SK-N-SH treated with all-trans-retinoic acid at 6 μM for 48 hours (cell line): ENCODE measurements at regions not wholly inside any gene's neighbourhood (a gene's known extent, or its start where the extent isn't known, plus 50 kb on each side); places are given as distances from the start of the nearest gene placed in this dataset.

Source experiments
- ATAC-seq: fragments of 200-7000 bp; cut with Tn5 transposase; 3 replicates; pipeline ENCODE4 v1.9.1; 2020; ENCODE audit warnings: mild to moderate bottlenecking, moderate library complexity
- BACH2 ChIP-seq: fragments of 250-450 bp; sonication (Bioruptor Pico); IDR thresholded peaks from 2 replicates; pipeline ENCODE4 v1.9.0; 2021; ENCODE audit warnings: mild to moderate bottlenecking, borderline replicate concordance
- CREB5 ChIP-seq: fragments of 250-450 bp; sonication (Bioruptor Pico); IDR thresholded peaks from 2 replicates; pipeline ENCODE4 v1.5.1; 2020; ENCODE audit warnings: low read depth, mild to moderate bottlenecking, moderate library complexity
- CSDC2 ChIP-seq: fragments of 250-450 bp; sonication (Bioruptor Pico); IDR thresholded peaks from 2 replicates; pipeline ENCODE4 v1.5.0; 2020; ENCODE audit warnings: mild to moderate bottlenecking, moderate library complexity
- CSRNP3 ChIP-seq: fragments of 250-450 bp; sonication (Bioruptor Pico); IDR thresholded peaks from 2 replicates; pipeline ENCODE4 v1.5.1; 2021; ENCODE audit warnings: mild to moderate bottlenecking, moderate library complexity
- ESRRG ChIP-seq: fragments of 250-450 bp; sonication (Bioruptor Pico); IDR thresholded peaks from 2 replicates; pipeline ENCODE4 v1.6.1; 2021; ENCODE audit warnings: mild to moderate bottlenecking
- GLIS3 ChIP-seq: fragments of 250-450 bp; sonication (Bioruptor Pico); IDR thresholded peaks from 2 replicates; pipeline ENCODE4 v1.5.0; 2020; ENCODE audit warnings: mild to moderate bottlenecking, moderate library complexity
- ISL1 ChIP-seq: fragments of 250-450 bp; sonication (Bioruptor Pico); IDR thresholded peaks from 2 replicates; pipeline ENCODE4 v2.1.2; 2022; ENCODE audit warnings: mild to moderate bottlenecking, moderate library complexity
- OSR1 ChIP-seq: fragments of 250-450 bp; sonication (Bioruptor Pico); IDR thresholded peaks from 2 replicates; pipeline ENCODE4 v1.8.0; 2022; ENCODE audit warnings: moderate library complexity, mild to moderate bottlenecking, inconsistent platforms
- PATZ1 ChIP-seq: fragments of 250-450 bp; sonication (Bioruptor Pico); IDR thresholded peaks from 2 replicates; pipeline ENCODE4 v1.8.0; 2020; ENCODE audit warnings: mild to moderate bottlenecking, moderate library complexity, borderline replicate concordance
- PPARA ChIP-seq: fragments of 250-450 bp; sonication (Bioruptor Pico); IDR thresholded peaks from 2 replicates; pipeline ENCODE4 v1.5.0; 2020; ENCODE audit warnings: mild to moderate bottlenecking, borderline replicate concordance
- TCF4 ChIP-seq: fragments of 250-450 bp; sonication (Bioruptor Pico); IDR thresholded peaks from 2 replicates; pipeline ENCODE4 v1.8.0; 2021; ENCODE audit warnings: mild to moderate bottlenecking, moderate library complexity, borderline replicate concordance
- TOX ChIP-seq: fragments of 250-450 bp; sonication (Bioruptor Pico); IDR thresholded peaks from 2 replicates; pipeline ENCODE4 v1.8.0; 2021; ENCODE audit warnings: mild to moderate bottlenecking, moderate library complexity, borderline replicate concordance
- ZC3H10 ChIP-seq: fragments of 250-450 bp; sonication (Bioruptor Pico); IDR thresholded peaks from 2 replicates; pipeline ENCODE4 v1.5.1; 2021; ENCODE audit warnings: mild to moderate bottlenecking, moderate library complexity
- ZFP3 ChIP-seq: fragments of 250-450 bp; sonication (Bioruptor Pico); IDR thresholded peaks from 2 replicates; pipeline ENCODE4 v1.5.0; 2020; ENCODE audit warnings: mild to moderate bottlenecking, moderate library complexity
- ZFP30 ChIP-seq: fragments of 450-650 bp; formaldehyde crosslinking; IDR thresholded peaks from 2 replicates; pipeline ENCODE4 v1.5.0; 2022; ENCODE audit warnings: mild to moderate bottlenecking, moderate library complexity
- ZNF565 ChIP-seq: fragments of 450-650 bp; formaldehyde crosslinking; conservative IDR thresholded peaks from 2 replicates; pipeline ENCODE4 v1.5.0; 2020; ENCODE audit warnings: low read depth, mild to moderate bottlenecking, moderate library complexity
- ZNF70 ChIP-seq: fragments of 450-650 bp; formaldehyde crosslinking; IDR thresholded peaks from 2 replicates; pipeline ENCODE4 v1.5.0; 2020; ENCODE audit warnings: mild to moderate bottlenecking, moderate library complexity
- ZNF8 ChIP-seq: fragments of 450-650 bp; formaldehyde crosslinking; IDR thresholded peaks from 2 replicates; pipeline ENCODE4 v1.5.0; 2020; ENCODE audit warnings: mild to moderate bottlenecking, moderate library complexity
- TF ChIP-seq, protein P1 (sequence below): fragments of 250-450 bp; sonication (Bioruptor Pico); IDR thresholded peaks from 2 replicates; pipeline ENCODE4 v1.8.0; 2021; ENCODE audit warnings: low read depth, mild to moderate bottlenecking, moderate library complexity, borderline replicate concordance

GRCh38 chrX:20825984-20826383, 548.2 kb upstream of the CNKSR2 start (continued):
- TF ChIP-seq ZFP3 (CRISPR knock-in tag) (no peak), ZC3H10 (no peak), CSRNP3 (no peak), TOX (CRISPR knock-in tag) (no peak)

GRCh38 chrX:20803971-20804370, 537.3 kb upstream of the RPS6KA3 start:
- TF ChIP-seq OSR1 = no peak
- no peak for TF ChIP-seq BACH2
- no peak for TF ChIP-seq GLIS3 (CRISPR knock-in tag)
- TF ChIP-seq ZC3H10 = no peak
- no peak for TF ChIP-seq ISL1 (CRISPR knock-in tag)
- TF ChIP-seq TOX (CRISPR knock-in tag) = no peak
- no peak for TF ChIP-seq ZNF8
- TF ChIP-seq, protein P1, sequence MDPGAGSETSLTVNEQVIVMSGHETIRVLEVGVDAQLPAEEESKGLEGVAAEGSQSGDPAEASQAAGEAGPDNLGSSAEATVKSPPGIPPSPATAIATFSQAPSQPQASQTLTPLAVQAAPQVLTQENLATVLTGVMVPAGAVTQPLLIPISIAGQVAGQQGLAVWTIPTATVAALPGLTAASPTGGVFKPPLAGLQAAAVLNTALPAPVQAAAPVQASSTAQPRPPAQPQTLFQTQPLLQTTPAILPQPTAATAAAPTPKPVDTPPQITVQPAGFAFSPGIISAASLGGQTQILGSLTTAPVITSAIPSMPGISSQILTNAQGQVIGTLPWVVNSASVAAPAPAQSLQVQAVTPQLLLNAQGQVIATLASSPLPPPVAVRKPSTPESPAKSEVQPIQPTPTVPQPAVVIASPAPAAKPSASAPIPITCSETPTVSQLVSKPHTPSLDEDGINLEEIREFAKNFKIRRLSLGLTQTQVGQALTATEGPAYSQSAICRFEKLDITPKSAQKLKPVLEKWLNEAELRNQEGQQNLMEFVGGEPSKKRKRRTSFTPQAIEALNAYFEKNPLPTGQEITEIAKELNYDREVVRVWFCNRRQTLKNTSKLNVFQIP = no peak
- no peak for TF ChIP-seq PATZ1 (CRISPR knock-in tag)

GRCh38 chrX:20802036-20802435, 535.3 kb upstream of the RPS6KA3 start:
- TF ChIP-seq ESRRG (CRISPR knock-in tag) (no peak), ZNF8 (no peak), PATZ1 (CRISPR knock-in tag) (no peak), OSR1 (no peak), CSDC2 (CRISPR knock-in tag) (no peak), ZFP30 (CRISPR knock-in tag) (no peak), ZFP3 (CRISPR knock-in tag) (no peak), ZC3H10 (no peak), TCF4 (CRISPR knock-in tag) (no peak), CREB5 (CRISPR knock-in tag) (no peak), TOX (CRISPR knock-in tag) (no peak), ZNF70 (CRISPR knock-in tag) (no peak), PPARA (no peak)
- TF ChIP-seq, protein P1 = no peak
- ATAC-seq = no peak

More at GRCh38 chrX:20803971-20804370, 537.3 kb upstream of the RPS6KA3 start:
- ATAC-seq = no peak

DNA sequence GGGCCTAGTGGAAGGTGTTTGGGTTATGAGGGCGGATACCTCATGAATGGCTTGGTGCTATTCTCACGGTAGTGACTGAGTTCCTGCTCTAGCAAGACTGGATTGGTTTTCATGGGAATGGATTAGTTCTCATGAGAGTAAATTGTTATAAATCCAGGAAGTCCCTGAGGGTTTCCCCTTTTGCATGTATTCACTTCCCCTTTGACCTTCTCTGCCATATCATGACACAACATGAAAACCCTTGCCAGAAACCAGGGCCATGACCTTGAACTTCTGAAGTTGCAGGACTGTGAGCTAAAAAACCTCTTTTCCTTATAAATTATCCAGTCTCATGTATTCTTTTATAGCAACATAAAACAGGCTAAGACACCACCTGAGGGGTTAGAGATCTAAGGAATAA, 529.7 kb upstream of the RPS6KA3 start:
- TF ChIP-seq ZNF565 (CRISPR knock-in tag) (no peak), ZC3H10 (no peak), ZFP3 (CRISPR knock-in tag) (no peak)
- ATAC-seq = no peak
